SU-DHL-6 (cell line): ENCODE measurements at regions not wholly inside any gene's neighbourhood (a gene's known extent, or its start where the extent isn't known, plus 50 kb on each side); places are given as distances from the start of the nearest gene placed in this dataset.

Experiments
- H2AFZ ChIP-seq: fragments of 200-600 bp; sonication (generic); 2 replicates; pipeline ENCODE4 v1.6.1; 2014; ENCODE audit warnings: low read depth, mild to moderate bottlenecking, moderate library complexity, mixed read lengths, antibody characterized with exemption, low read length; ENCODE audit not compliant: severe bottlenecking
- H3F3A ChIP-seq: fragments of 200-600 bp; shearing (Covaris generic); 2 replicates; pipeline ENCODE4 v1.6.0; 2016; ENCODE audit warnings: antibody characterized with exemption, mild to moderate bottlenecking; ENCODE audit not compliant: insufficient read depth
- H3K27ac ChIP-seq: fragments of 200-600 bp; sonication (generic); 2 replicates; pipeline ENCODE4 v1.5.1; 2016; ENCODE audit warnings: low read depth, mild to moderate bottlenecking, low read length, moderate library complexity, mixed read lengths
- H3K27me3 ChIP-seq: fragments of 200-600 bp; sonication (generic), shearing (Covaris generic); 2 replicates; pipeline ENCODE4 v1.6.0; 2014; ENCODE audit warnings: mild to moderate bottlenecking, low read length
- H3K36me3 ChIP-seq: fragments of 200-600 bp; sonication (generic); 2 replicates; pipeline ENCODE4 v1.6.1; 2014; ENCODE audit warnings: mild to moderate bottlenecking, low read length, mixed read lengths
- H3K4me2 ChIP-seq: fragments of 300-600, 200-600 bp; shearing (Covaris generic), sonication (generic); 2 replicates; pipeline ENCODE4 v1.6.0; 2014; ENCODE audit warnings: low read length, low read depth, mild to moderate bottlenecking; ENCODE audit not compliant: poor library complexity, severe bottlenecking
- H3K4me3 ChIP-seq: fragments of 200-600 bp; sonication (generic); 2 replicates; pipeline ENCODE4 v1.5.1; 2014; ENCODE audit warnings: antibody characterized with exemption, low read length, mild to moderate bottlenecking, mixed read lengths; ENCODE audit not compliant: insufficient read depth, poor library complexity, severe bottlenecking
- H3K79me2 ChIP-seq: fragments of 200-600 bp; sonication (generic); 2 replicates; pipeline ENCODE4 v1.6.1; 2014; ENCODE audit warnings: mild to moderate bottlenecking, low read length, moderate library complexity; ENCODE audit not compliant: insufficient read depth
- H3K9ac ChIP-seq: fragments of 200-600 bp; sonication (generic); 2 replicates; pipeline ENCODE4 v1.7.0; 2014; ENCODE audit warnings: mild to moderate bottlenecking, low read length
- H3K9me2 ChIP-seq: fragments of 200-600 bp; sonication (generic); replicated peaks from 2 replicates; pipeline ENCODE4 v1.6.1; 2014; ENCODE audit warnings: low read length; ENCODE audit not compliant: insufficient read depth
- H3K9me3 ChIP-seq: fragments of 200-600 bp; sonication (generic); 2 replicates; pipeline ENCODE4 v1.6.1; 2014; ENCODE audit warnings: low read length, mixed read lengths; ENCODE audit not compliant: insufficient read depth
- H4K20me1 ChIP-seq: fragments of 200-600 bp; sonication (generic); 2 replicates; pipeline ENCODE4 v1.6.1; 2014; ENCODE audit warnings: low read depth, mild to moderate bottlenecking, antibody characterized with exemption, low read length, moderate library complexity, mixed read lengths
- CTCF ChIP-seq: fragments of 200-600 bp; sonication (generic); IDR thresholded peaks from one replicate; pipeline ENCODE4 v1.5.1; 2017; ENCODE audit warnings: antibody characterized with exemption, mild to moderate bottlenecking, low read length, moderate library complexity; ENCODE audit not compliant: insufficient read depth, poor library complexity, severe bottlenecking
- EZH2phosphoT487 ChIP-seq: fragments of 200-600 bp; sonication (generic), shearing (Covaris generic); conservative IDR thresholded peaks from 2 replicates; pipeline ENCODE4 v1.6.1; 2018; ENCODE audit warnings: mild to moderate bottlenecking, antibody characterized with exemption, low read length, moderate library complexity, mixed read lengths

GRCh38 chr9:134259708-134260107 is 66.5 kb upstream of the RXRA start:
- Histone ChIP-seq H3K9ac (no peak overlapping the region), H3K4me3 (no peak overlapping the region), H3K79me2 (no peaks in the 10 kb centered on the region), H3K27ac (no peak overlapping the region), H3K36me3 (no peaks in the 10 kb centered on the region), H3K27me3 (no peaks in the 10 kb centered on the region), H2AFZ (no peak overlapping the region), H4K20me1 (no peaks in the 10 kb centered on the region), H3F3A (no peaks in the 10 kb centered on the region), H3K4me2 (no peak overlapping the region), H3K9me3 (no peaks in the 10 kb centered on the region), H3K9me2 (no peaks in the 10 kb centered on the region)
- TF ChIP-seq EZH2phosphoT487 (no peak), CTCF (no peak)

GRCh38 chr9:134260801-134261200 is 65.5 kb upstream of the RXRA start:
- no peaks in the 10 kb centered on the region for H3F3A ChIP-seq
- H3K27me3 ChIP-seq: no peaks in the 10 kb centered on the region
- H3K9me3 ChIP-seq: no peaks in the 10 kb centered on the region
- TF ChIP-seq EZH2phosphoT487: no peak
- no peak for TF ChIP-seq CTCF
- H4K20me1 ChIP-seq: no peaks in the 10 kb centered on the region
- H3K36me3 ChIP-seq: no peaks in the 10 kb centered on the region
- no peaks in the 10 kb centered on the region for H3K79me2 ChIP-seq
- H3K27ac ChIP-seq: no peak overlapping the region
- H3K4me3 ChIP-seq: no peak overlapping the region
- no peak overlapping the region for H3K4me2 ChIP-seq
- H2AFZ ChIP-seq: no peak overlapping the region
- H3K9me2 ChIP-seq: no peaks in the 10 kb centered on the region
- no peak overlapping the region for H3K9ac ChIP-seq

GRCh38 chr9:134262035-134262434 is 64.2 kb upstream of the RXRA start:
- H3K4me3 ChIP-seq: no peak overlapping the region
- no peak overlapping the region for H3K27ac ChIP-seq
- H3K9me3 ChIP-seq: no peaks in the 10 kb centered on the region
- no peaks in the 10 kb centered on the region for H4K20me1 ChIP-seq
- H3K27me3 ChIP-seq: no peaks in the 10 kb centered on the region
- H3F3A ChIP-seq: no peaks in the 10 kb centered on the region
- H2AFZ ChIP-seq: no peak overlapping the region
- H3K79me2 ChIP-seq: no peaks in the 10 kb centered on the region
- no peak overlapping the region for H3K9ac ChIP-seq
- TF ChIP-seq CTCF (no peak), EZH2phosphoT487 (no peak)
- H3K36me3 ChIP-seq: no peaks in the 10 kb centered on the region
- H3K4me2 ChIP-seq: no peak overlapping the region
- H3K9me2 ChIP-seq: no peaks in the 10 kb centered on the region

- Histone ChIP-seq H3K27me3 (no peaks in the 10 kb centered on the region), H3K4me2 (no peak overlapping the region)
Observed at GRCh38 chr9:134263596-134263995, 62.7 kb upstream of the RXRA start.

More at GRCh38 chr9:134263596-134263995, 62.7 kb upstream of the RXRA start:
- Histone ChIP-seq H2AFZ (no peak overlapping the region), H3K9me3 (no peaks in the 10 kb centered on the region), H4K20me1 (no peaks in the 10 kb centered on the region), H3K36me3 (no peaks in the 10 kb centered on the region), H3K27ac (no peak overlapping the region), H3K4me3 (no peak overlapping the region), H3K9ac (no peak overlapping the region), H3F3A (no peaks in the 10 kb centered on the region), H3K79me2 (no peaks in the 10 kb centered on the region), H3K9me2 (no peaks in the 10 kb centered on the region)
- TF ChIP-seq EZH2phosphoT487 (no peak), CTCF (no peak)
